Fibroblast of lung (primary cell): ENCODE measurements at regions not wholly inside any gene's neighbourhood (a gene's known extent, or its start where the extent isn't known, plus 50 kb on each side); places are given as distances from the start of the nearest gene placed in this dataset.

Experiments
- DNase-seq, 2 donors: peaks; one replicate each; pipeline versions ENCODE4 v3.0.0 to v3.0.0-alpha.2; 2010; ENCODE audit warnings: low read depth in 2 of 2
- H2AFZ ChIP-seq: 2 replicates; pipeline ENCODE4 v1.5.1; 2012; ENCODE audit warnings: low read length, control low read depth, inconsistent platforms
- H3K27ac ChIP-seq: 2 replicates; pipeline ENCODE4 v1.5.1; 2011; ENCODE audit warnings: low read length, control low read depth; ENCODE audit not compliant: insufficient read depth
- H3K27me3 ChIP-seq: 2 replicates; pipeline ENCODE4 v1.5.1; 2011; ENCODE audit warnings: mild to moderate bottlenecking, low read length; ENCODE audit not compliant: control insufficient read depth, insufficient read depth
- H3K36me3 ChIP-seq: 2 replicates; pipeline ENCODE4 v1.5.1; 2011; ENCODE audit warnings: low read length; ENCODE audit not compliant: control insufficient read depth, insufficient read depth
- H3K4me1 ChIP-seq: 2 replicates; pipeline ENCODE4 v1.5.1; 2011; ENCODE audit warnings: low read length; ENCODE audit not compliant: control insufficient read depth, insufficient read depth; ENCODE audit errors: extremely low read depth
- H3K4me2 ChIP-seq: 2 replicates; pipeline ENCODE4 v1.5.1; 2011; ENCODE audit warnings: low read length, control low read depth; ENCODE audit not compliant: insufficient read depth; ENCODE audit errors: extremely low read depth
- H3K4me3 ChIP-seq, 4 experiments: fragments of 200-600 bp in 1 of 4; sonication (generic) in 1 of 4; replicated peaks in 1 of 4; 2 replicates each; pipeline ENCODE4 v1.5.1; 2011 to 2016; ENCODE audit warnings: low read length in 4 of 4, low read depth in 3 of 4, mild to moderate bottlenecking in 3 of 4, control low read depth in 2 of 4, inconsistent platforms in 1 of 4, mixed read lengths in 1 of 4; ENCODE audit not compliant: insufficient read depth in 1 of 4; ENCODE audit errors: control extremely low read depth in 1 of 4
- H3K79me2 ChIP-seq: 2 replicates; pipeline ENCODE4 v1.5.1; 2012; ENCODE audit warnings: mild to moderate bottlenecking, low read length, inconsistent platforms; ENCODE audit not compliant: control insufficient read depth, insufficient read depth
- H3K9ac ChIP-seq: 2 replicates; pipeline ENCODE4 v1.5.1; 2011; ENCODE audit warnings: mild to moderate bottlenecking, low read length, control low read depth; ENCODE audit not compliant: insufficient read depth
- H3K9me3 ChIP-seq: 2 replicates; pipeline ENCODE4 v1.5.1; 2012; ENCODE audit warnings: low read depth, low read length; ENCODE audit not compliant: control insufficient read depth, insufficient read depth
- H4K20me1 ChIP-seq: 2 replicates; pipeline ENCODE4 v1.5.1; 2011; ENCODE audit warnings: low read length; ENCODE audit not compliant: control insufficient read depth, insufficient read depth; ENCODE audit errors: extremely low read depth
- EZH2 ChIP-seq: IDR thresholded peaks from 2 replicates; pipeline ENCODE4 v1.5.1; 2012; ENCODE audit warnings: low read length, control low read depth, mild to moderate bottlenecking; ENCODE audit errors: missing control alignments
- TF ChIP-seq, protein P1 (sequence below), 2 donors: IDR thresholded peaks in 1 of 2; conservative IDR thresholded peaks in 1 of 2; 1 replicate in 1 of 2; 2 replicates in 1 of 2; pipeline ENCODE4 v1.5.1; 2011 to 2012; ENCODE audit warnings: low read length in 2 of 2, control low read depth in 1 of 2, inconsistent platforms in 1 of 2, low read depth in 1 of 2, mild to moderate bottlenecking in 1 of 2

DNA sequence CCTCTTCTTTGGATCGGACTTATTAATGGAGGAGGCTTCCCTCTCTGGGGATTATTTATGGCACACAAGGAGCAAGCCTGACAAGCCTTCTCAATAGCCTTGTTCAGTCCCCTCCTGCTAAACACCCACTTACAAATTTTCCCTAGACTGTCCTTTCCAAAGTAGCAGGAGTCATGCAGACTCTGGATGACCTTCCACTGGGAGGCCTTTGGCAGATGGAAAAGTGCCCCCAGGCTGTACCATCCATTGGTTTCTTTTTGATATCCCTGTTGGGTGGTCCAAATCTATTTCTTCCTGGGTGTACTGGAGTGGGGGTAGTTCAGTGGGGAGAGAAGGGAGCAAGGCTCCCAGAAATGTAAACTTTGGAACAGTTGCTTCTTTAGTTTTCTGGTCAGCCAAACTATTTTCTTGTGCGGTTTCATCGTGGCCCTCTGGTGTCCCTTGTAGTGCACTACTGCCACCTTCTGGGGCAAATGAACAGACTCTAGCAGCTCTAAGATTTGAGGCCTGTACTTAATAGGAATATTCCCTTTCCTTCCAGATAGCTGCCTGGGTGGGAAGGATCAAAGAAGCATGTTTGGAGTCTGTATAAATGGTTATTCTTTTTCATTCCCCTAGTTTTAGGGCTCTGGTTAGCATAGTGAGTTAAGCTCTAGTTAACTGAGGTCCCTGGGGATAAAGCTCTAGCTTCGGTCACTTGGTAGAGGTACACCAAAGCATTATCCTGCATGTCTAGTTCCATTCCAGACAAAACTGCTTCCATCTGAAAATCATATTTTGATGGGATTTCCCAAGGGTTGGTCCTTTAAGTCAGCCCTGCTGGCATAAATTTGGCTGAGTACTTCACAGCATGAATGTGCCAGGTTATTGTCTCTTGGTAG, 409.5 kb downstream of the SLC6A15 start:
- peak; percentile 39 to 84 for DNase-seq
- Histone ChIP-seq H3K4me2 (no peak overlapping the region), H3K36me3 (no peaks in the 10 kb centered on the region), H3K4me3 (no peak overlapping the region), H3K9me3 (no peaks in the 10 kb centered on the region), H3K27me3 (no peaks in the 10 kb centered on the region), H2AFZ (no peak overlapping the region), H4K20me1 (no peaks in the 10 kb centered on the region), H3K79me2 (no peaks in the 10 kb centered on the region), H3K4me1 (no peaks in the 10 kb centered on the region), H3K27ac (no peak overlapping the region), H3K9ac (no peak overlapping the region)
- TF ChIP-seq, protein P1, sequence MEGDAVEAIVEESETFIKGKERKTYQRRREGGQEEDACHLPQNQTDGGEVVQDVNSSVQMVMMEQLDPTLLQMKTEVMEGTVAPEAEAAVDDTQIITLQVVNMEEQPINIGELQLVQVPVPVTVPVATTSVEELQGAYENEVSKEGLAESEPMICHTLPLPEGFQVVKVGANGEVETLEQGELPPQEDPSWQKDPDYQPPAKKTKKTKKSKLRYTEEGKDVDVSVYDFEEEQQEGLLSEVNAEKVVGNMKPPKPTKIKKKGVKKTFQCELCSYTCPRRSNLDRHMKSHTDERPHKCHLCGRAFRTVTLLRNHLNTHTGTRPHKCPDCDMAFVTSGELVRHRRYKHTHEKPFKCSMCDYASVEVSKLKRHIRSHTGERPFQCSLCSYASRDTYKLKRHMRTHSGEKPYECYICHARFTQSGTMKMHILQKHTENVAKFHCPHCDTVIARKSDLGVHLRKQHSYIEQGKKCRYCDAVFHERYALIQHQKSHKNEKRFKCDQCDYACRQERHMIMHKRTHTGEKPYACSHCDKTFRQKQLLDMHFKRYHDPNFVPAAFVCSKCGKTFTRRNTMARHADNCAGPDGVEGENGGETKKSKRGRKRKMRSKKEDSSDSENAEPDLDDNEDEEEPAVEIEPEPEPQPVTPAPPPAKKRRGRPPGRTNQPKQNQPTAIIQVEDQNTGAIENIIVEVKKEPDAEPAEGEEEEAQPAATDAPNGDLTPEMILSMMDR (conservative IDR thresholded peaks at IDR 0.05 in 1 of 2, IDR thresholded peaks at IDR 0.05 in 1 of 2; ENCODE audit: low read depth in 1 of 2, low read length in 2 of 2): peak; percentile 80 to 81
- no peak for TF ChIP-seq EZH2

DNA sequence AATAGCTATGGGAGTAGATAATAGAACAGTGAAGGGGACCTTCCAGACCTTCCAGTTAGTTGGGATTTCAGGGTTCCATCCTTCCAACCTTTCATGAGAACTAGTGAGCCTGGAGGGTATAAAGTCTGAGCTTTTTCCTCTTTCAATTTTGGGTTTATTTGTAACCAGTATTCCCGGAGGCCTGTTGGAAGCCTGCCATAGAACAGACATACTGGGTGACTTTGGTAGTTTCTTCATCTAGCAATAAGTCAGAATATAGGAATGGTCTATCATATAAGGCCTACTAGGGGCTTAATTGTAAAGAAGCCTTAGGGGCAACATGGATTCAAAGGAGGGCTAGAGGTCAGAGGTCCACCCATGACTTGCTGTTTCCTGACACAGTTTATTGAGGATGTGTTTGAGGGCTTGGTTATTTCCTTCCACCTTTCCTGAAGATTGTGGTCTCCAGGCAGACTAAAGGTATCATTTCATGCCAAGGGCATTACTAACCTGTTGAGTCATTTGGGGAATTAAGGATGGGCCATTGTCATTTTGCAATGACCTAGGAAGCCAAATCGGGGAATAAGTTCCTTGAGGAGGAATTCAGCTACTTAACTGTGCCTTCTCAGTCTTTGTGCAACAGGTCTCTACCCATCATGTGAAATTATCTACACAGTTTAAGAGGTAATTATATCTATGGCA, 410.3 kb downstream of the SLC6A15 start:
- no peak overlapping the region for H3K27ac ChIP-seq
- no peak overlapping the region for H3K9ac ChIP-seq
- H3K9me3 ChIP-seq: no peaks in the 10 kb centered on the region
- peak in 1 of 2 donors; percentile 2 for DNase-seq
- no peaks in the 10 kb centered on the region for H3K4me1 ChIP-seq
- H3K27me3 ChIP-seq: no peaks in the 10 kb centered on the region
- no peak overlapping the region for H2AFZ ChIP-seq
- H3K79me2 ChIP-seq: no peaks in the 10 kb centered on the region
- no peaks in the 10 kb centered on the region for H3K36me3 ChIP-seq
- no peak for TF ChIP-seq EZH2
- TF ChIP-seq, protein P1 (conservative IDR thresholded peaks at IDR 0.05 in 1 of 2, IDR thresholded peaks at IDR 0.05 in 1 of 2; ENCODE audit: low read depth in 1 of 2, low read length in 2 of 2): no peak
- H3K4me2 ChIP-seq: no peak overlapping the region
- no peak overlapping the region for H3K4me3 ChIP-seq
- no peaks in the 10 kb centered on the region for H4K20me1 ChIP-seq

DNA sequence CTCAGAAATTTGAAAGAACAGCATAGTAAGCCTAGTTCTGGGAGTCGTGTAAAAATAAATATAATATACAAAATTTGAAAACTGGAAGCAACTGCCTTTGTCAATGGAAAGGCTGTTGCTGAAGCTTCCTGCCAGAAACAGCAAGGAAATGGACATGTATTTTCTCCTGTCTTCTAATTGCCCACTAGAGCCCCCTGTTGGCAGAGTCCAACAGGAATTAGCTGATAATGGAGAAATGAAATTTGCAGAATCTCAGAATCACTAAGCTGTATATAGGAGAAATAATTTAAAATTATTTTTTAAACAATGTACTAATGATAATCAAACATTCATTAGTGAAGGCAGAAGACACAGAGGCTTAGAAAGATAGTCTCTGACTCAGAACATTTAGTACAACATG, 414.8 kb downstream of the SLC6A15 start:
- no peak overlapping the region for H3K9ac ChIP-seq
- H3K9me3 ChIP-seq: no peaks in the 10 kb centered on the region
- H3K27ac ChIP-seq: no peak overlapping the region
- no peaks in the 10 kb centered on the region for H4K20me1 ChIP-seq
- no peak overlapping the region for H3K4me2 ChIP-seq
- TF ChIP-seq EZH2: no peak
- TF ChIP-seq, protein P1 (conservative IDR thresholded peaks at IDR 0.05 in 1 of 2, IDR thresholded peaks at IDR 0.05 in 1 of 2; ENCODE audit: low read depth in 1 of 2, low read length in 2 of 2): peak; percentile 56 to 59
- H2AFZ ChIP-seq: no peak overlapping the region
- peak; percentile 5 to 55 for DNase-seq
- H3K4me3 ChIP-seq: no peak overlapping the region
- H3K79me2 ChIP-seq: no peaks in the 10 kb centered on the region
- H3K4me1 ChIP-seq: no peaks in the 10 kb centered on the region
- no peaks in the 10 kb centered on the region for H3K36me3 ChIP-seq
- H3K27me3 ChIP-seq: no peaks in the 10 kb centered on the region
